HG02840 (cell line): ENCODE measurements at regions not wholly inside any gene's neighbourhood (a gene's known extent, or its start where the extent isn't known, plus 50 kb on each side); places are given as distances from the start of the nearest gene placed in this dataset.
A peak's percentile ranks its signal among the peaks of the same experiment; 100 is the strongest.
"Not testable (repeated sequence)": the region's sequence is repeated elsewhere in the genome, so short reads cannot be mapped to it uniquely, and the experiment has no call there.

Source experiments
- ATAC-seq: cut with Tn5 transposase; IDR thresholded peaks from one replicate; pipeline ENCODE4 v1.9.1; 2021; ENCODE audit warnings: mild to moderate bottlenecking, moderate library complexity, moderate number of reproducible peaks; ENCODE audit not compliant: unreplicated experiment, low FRiP score

- peak; percentile 80 for ATAC-seq
These were observed 50.1 kb upstream of the ACSL4 start for GRCh38 chrX:109782994-109783700.

- ATAC-seq: no peak
These were observed 50.6 kb upstream of the ACSL4 start for GRCh38 chrX:109783701-109784079.

GRCh38 chrX:109785053-109785452 is 52.0 kb upstream of the ACSL4 start:
- no peak for ATAC-seq

- ATAC-seq: not testable (repeated sequence)
These were observed 57.5 kb upstream of the ACSL4 start for GRCh38 chrX:109790511-109790910.

- no peak for ATAC-seq
These were observed 60.1 kb upstream of the ACSL4 start for GRCh38 chrX:109793191-109793590.

- no peak for ATAC-seq
These were observed 62.6 kb upstream of the ACSL4 start for GRCh38 chrX:109795682-109796081.

- no peak for ATAC-seq
These were observed 64.4 kb upstream of the ACSL4 start for GRCh38 chrX:109797311-109797975.

GRCh38 chrX:109812236-109812635 is 79.2 kb upstream of the ACSL4 start:
- no peak for ATAC-seq

GRCh38 chrX:109813236-109813635 is 80.2 kb upstream of the ACSL4 start:
- ATAC-seq: no peak

GRCh38 chrX:109818976-109819375 is 85.9 kb upstream of the ACSL4 start:
- no peak for ATAC-seq

GRCh38 chrX:109822861-109823260 is 89.8 kb upstream of the ACSL4 start:
- ATAC-seq: no peak

- ATAC-seq: no peak
These were observed 94.1 kb upstream of the ACSL4 start for GRCh38 chrX:109826954-109827708.

- no peak for ATAC-seq
These were observed 94.7 kb upstream of the ACSL4 start for GRCh38 chrX:109827772-109828171.

- ATAC-seq: no peak
These were observed 97.2 kb upstream of the ACSL4 start for GRCh38 chrX:109830157-109830703.

GRCh38 chrX:109830704-109831206 is 97.7 kb upstream of the ACSL4 start:
- ATAC-seq: peak; percentile 85

GRCh38 chrX:109831326-109831985 is 98.4 kb upstream of the ACSL4 start:
- no peak for ATAC-seq

- no peak for ATAC-seq
These were observed 106.9 kb upstream of the ACSL4 start for GRCh38 chrX:109839694-109840567.

GRCh38 chrX:109840585-109840984 is 107.5 kb upstream of the ACSL4 start:
- no peak for ATAC-seq

GRCh38 chrX:109841257-109841656 is 108.2 kb upstream of the ACSL4 start:
- no peak for ATAC-seq
